Type B pancreatic cell (in vitro differentiated cells): ENCODE measurements at regions not wholly inside any gene's neighbourhood (a gene's known extent, or its start where the extent isn't known, plus 50 kb on each side); places are given as distances from the start of the nearest gene placed in this dataset.
A peak's percentile ranks its signal among the peaks of the same experiment; 100 is the strongest.

Experiments used
- DNase-seq: peaks from one replicate; pipeline ENCODE4 v3.0.0; 2021; ENCODE audit warnings: mixed read lengths; ENCODE audit not compliant: unreplicated experiment; ENCODE audit errors: extremely low spot score
- H3K27ac Mint-ChIP-seq: 2 replicates; pipeline ENCODE4 v1.8.0; 2021; ENCODE audit warnings: mild to moderate bottlenecking, mixed read lengths
- H3K27me3 Mint-ChIP-seq: 2 replicates; pipeline ENCODE4 v1.8.0; 2021; ENCODE audit warnings: mixed read lengths
- H3K36me3 Mint-ChIP-seq: 2 replicates; pipeline ENCODE4 v1.8.0; 2021; ENCODE audit warnings: mixed read lengths
- H3K4me1 Mint-ChIP-seq: one replicate; pipeline ENCODE4 v1.8.0; 2021; ENCODE audit warnings: mixed read lengths; ENCODE audit not compliant: unreplicated experiment
- H3K4me3 Mint-ChIP-seq: 2 replicates; pipeline ENCODE4 v1.8.0; 2021; ENCODE audit warnings: mild to moderate bottlenecking, mixed read lengths
- H3K9me3 Mint-ChIP-seq: 2 replicates; pipeline ENCODE4 v1.8.0; 2021; ENCODE audit warnings: mixed read lengths
- CTCF ChIP-seq: fragments of 200-600 bp; sonication (generic); conservative IDR thresholded peaks from 2 replicates; pipeline ENCODE4 v1.5.0; 2021; ENCODE audit warnings: antibody characterized with exemption, mild to moderate bottlenecking

- H3K4me1 Mint-ChIP-seq, result peaks cover 4% of the 10 kb centered on the region
Measured at GRCh38 chr2:180655842-180656454, 324.5 kb upstream of the UBE2E3 start.

GRCh38 chr2:180655393-180655792, 325.0 kb upstream of the UBE2E3 start:
- TF ChIP-seq CTCF, result no peak
- Mint-ChIP-seq H3K4me1 (peaks cover 4% of the 10 kb centered on the region), H3K9me3 (peaks cover 4% of the 10 kb centered on the region), H3K36me3 (no peaks in the 10 kb centered on the region), H3K4me3 (no peak overlapping the region), H3K27ac (no peak overlapping the region), H3K27me3 (peaks cover 3% of the 10 kb centered on the region)
- no peak for DNase-seq

More at GRCh38 chr2:180655842-180656454, 324.5 kb upstream of the UBE2E3 start:
- no peak overlapping the region for H3K4me3 Mint-ChIP-seq
- H3K9me3 Mint-ChIP-seq, result peaks cover 4% of the 10 kb centered on the region
- no peaks in the 10 kb centered on the region for H3K36me3 Mint-ChIP-seq
- TF ChIP-seq CTCF, result peak; percentile 67
- no peak overlapping the region for H3K27ac Mint-ChIP-seq
- no peak for DNase-seq
- H3K27me3 Mint-ChIP-seq, result peaks cover 3% of the 10 kb centered on the region

GRCh38 chr2:180653481-180653880, 326.9 kb upstream of the UBE2E3 start:
- H3K4me3 Mint-ChIP-seq, result no peak overlapping the region
- TF ChIP-seq CTCF, result no peak
- H3K36me3 Mint-ChIP-seq, result no peaks in the 10 kb centered on the region
- no peaks in the 10 kb centered on the region for H3K4me1 Mint-ChIP-seq
- H3K9me3 Mint-ChIP-seq, result no peaks in the 10 kb centered on the region
- no peaks in the 10 kb centered on the region for H3K27me3 Mint-ChIP-seq
- DNase-seq, result no peak
- no peak overlapping the region for H3K27ac Mint-ChIP-seq

GRCh38 chr2:180652794-180653193, 327.6 kb upstream of the UBE2E3 start:
- no peak for TF ChIP-seq CTCF
- no peaks in the 10 kb centered on the region for H3K36me3 Mint-ChIP-seq
- DNase-seq, result no peak
- no peaks in the 10 kb centered on the region for H3K27me3 Mint-ChIP-seq
- H3K4me1 Mint-ChIP-seq, result no peaks in the 10 kb centered on the region
- no peak overlapping the region for H3K4me3 Mint-ChIP-seq
- no peak overlapping the region for H3K27ac Mint-ChIP-seq
- H3K9me3 Mint-ChIP-seq, result no peaks in the 10 kb centered on the region

- H3K4me1 Mint-ChIP-seq, result no peaks in the 10 kb centered on the region
- no peak for TF ChIP-seq CTCF
- H3K27me3 Mint-ChIP-seq, result no peaks in the 10 kb centered on the region
- no peaks in the 10 kb centered on the region for H3K9me3 Mint-ChIP-seq
- H3K4me3 Mint-ChIP-seq, result no peak overlapping the region
- DNase-seq, result no peak
- no peak overlapping the region for H3K27ac Mint-ChIP-seq
- H3K36me3 Mint-ChIP-seq, result no peaks in the 10 kb centered on the region
Measured at GRCh38 chr2:180651596-180651995, 328.8 kb upstream of the UBE2E3 start.

GRCh38 chr2:180647621-180648020, 332.8 kb upstream of the UBE2E3 start:
- no peak overlapping the region for H3K27ac Mint-ChIP-seq
- H3K9me3 Mint-ChIP-seq, result no peaks in the 10 kb centered on the region
- H3K27me3 Mint-ChIP-seq, result no peaks in the 10 kb centered on the region
- no peak for TF ChIP-seq CTCF
- no peak for DNase-seq
- H3K36me3 Mint-ChIP-seq, result no peaks in the 10 kb centered on the region
- H3K4me3 Mint-ChIP-seq, result no peak overlapping the region
- H3K4me1 Mint-ChIP-seq, result no peaks in the 10 kb centered on the region
